ENCODE measurements at regions not wholly inside any gene's neighbourhood (a gene's known extent, or its start where the extent isn't known, plus 50 kb on each side); places are given as distances from the start of the nearest gene placed in this dataset.

DNA sequence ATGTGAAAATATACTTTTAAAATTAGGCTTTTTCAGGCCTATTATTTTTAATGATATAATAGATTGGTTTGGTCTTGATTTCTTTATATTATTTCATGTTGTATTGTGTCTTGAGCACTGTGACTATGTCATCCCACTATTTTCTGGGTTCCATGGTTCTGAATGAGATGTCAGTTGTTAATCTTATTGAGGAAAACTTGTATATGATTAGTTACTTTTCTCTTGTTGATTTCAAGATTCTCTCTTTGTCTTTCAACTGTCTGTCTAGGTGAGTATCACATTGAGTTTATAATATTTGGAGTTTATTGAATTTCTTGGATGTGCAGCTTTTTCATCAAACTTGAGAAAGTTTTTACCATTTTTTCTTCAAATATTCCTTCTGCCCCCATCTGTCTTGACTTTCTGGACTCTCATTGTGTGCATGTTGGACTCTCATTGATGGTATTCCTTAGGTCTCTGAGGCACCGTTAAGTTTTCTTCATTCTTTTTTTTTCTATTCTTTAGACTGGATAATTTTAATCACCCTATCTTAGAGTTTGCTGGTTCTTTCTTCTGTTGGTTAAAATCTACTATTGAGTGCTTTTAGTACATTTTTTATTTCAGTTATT, 175.8 kb downstream of the TMEM167A start:
- Histone ChIP-seq H3K79me2 (ENCODE audit: control insufficient read depth, insufficient read depth, low read length, unreplicated experiment) (no peaks in the 10 kb centered on the region), H3K36me3 (ENCODE audit: insufficient read depth, low read length) (no peaks in the 10 kb centered on the region), H3K4me3 (ENCODE audit: low read depth, low read length) (no peak overlapping the region), H2AFZ (ENCODE audit: low read length, unreplicated experiment) (no peak overlapping the region), H3K4me1 (ENCODE audit: control insufficient read depth, insufficient read depth, low read length, unreplicated experiment) (no peaks in the 10 kb centered on the region), H3K27ac (ENCODE audit: low read depth, low read length) (no peak overlapping the region), H3K27me3 (ENCODE audit: insufficient read depth, low read length) (no peaks in the 10 kb centered on the region; the same call in 1 of the 2 replicates)

DNA sequence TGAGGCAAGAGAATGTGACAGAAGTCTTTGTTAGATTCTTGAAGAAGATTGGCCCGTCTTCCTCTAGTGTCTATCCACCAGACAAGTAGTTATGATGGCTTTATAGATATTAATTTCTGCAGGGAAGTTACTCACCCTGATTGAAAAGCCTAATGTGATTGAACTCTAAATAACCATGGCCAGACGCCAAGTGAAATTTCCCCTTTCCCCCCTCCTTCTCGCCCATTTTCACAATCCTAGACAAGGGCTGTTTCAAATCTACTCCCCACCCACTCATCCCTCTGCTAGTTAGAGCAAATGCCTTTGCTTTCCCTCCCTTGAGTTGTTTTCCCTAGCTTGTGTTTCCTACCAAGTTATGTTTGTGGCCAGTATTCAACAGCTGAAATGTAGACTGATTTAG, 182.5 kb downstream of the TMEM167A start:
- Histone ChIP-seq H2AFZ (ENCODE audit: low read length, unreplicated experiment) (no peak overlapping the region), H3K4me1 (ENCODE audit: control insufficient read depth, insufficient read depth, low read length, unreplicated experiment) (no peaks in the 10 kb centered on the region), H3K27ac (ENCODE audit: low read depth, low read length) (no peak overlapping the region), H3K79me2 (ENCODE audit: control insufficient read depth, insufficient read depth, low read length, unreplicated experiment) (no peaks in the 10 kb centered on the region), H3K4me3 (ENCODE audit: low read depth, low read length) (no peak overlapping the region), H3K27me3 (ENCODE audit: insufficient read depth, low read length) (peaks cover 7% of the 10 kb centered on the region; the same call in 1 of the 2 replicates), H3K36me3 (ENCODE audit: insufficient read depth, low read length) (no peaks in the 10 kb centered on the region)

DNA sequence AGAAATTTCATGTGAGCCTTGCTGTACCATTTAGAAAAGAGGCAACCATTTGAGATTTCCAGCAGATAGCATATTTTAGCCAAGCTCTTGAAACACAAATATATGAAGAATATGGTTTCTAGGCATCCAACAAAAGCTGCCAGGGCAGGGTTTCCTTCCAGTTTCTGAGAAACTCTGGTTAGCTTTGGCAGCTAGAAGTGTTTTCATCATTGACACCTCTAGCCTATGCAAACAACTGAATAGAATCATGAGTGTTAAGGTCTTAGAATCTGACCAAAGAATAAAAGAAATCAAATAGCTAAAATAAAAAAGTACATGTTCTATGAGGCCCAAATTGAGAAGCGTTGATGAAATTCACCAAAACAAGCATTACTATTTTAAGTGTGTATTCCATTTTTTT, 188.1 kb downstream of the TMEM167A start:
- Histone ChIP-seq H3K79me2 (ENCODE audit: control insufficient read depth, insufficient read depth, low read length, unreplicated experiment) (no peaks in the 10 kb centered on the region), H3K4me1 (ENCODE audit: control insufficient read depth, insufficient read depth, low read length, unreplicated experiment) (peaks cover 8% of the 10 kb centered on the region), H3K36me3 (ENCODE audit: insufficient read depth, low read length) (no peaks in the 10 kb centered on the region), H2AFZ (ENCODE audit: low read length, unreplicated experiment) (no peak overlapping the region), H3K27me3 (ENCODE audit: insufficient read depth, low read length) (peaks cover 31% of the 10 kb centered on the region), H3K27ac (ENCODE audit: low read depth, low read length) (no peak overlapping the region), H3K4me3 (ENCODE audit: low read depth, low read length) (no peak overlapping the region)

DNA sequence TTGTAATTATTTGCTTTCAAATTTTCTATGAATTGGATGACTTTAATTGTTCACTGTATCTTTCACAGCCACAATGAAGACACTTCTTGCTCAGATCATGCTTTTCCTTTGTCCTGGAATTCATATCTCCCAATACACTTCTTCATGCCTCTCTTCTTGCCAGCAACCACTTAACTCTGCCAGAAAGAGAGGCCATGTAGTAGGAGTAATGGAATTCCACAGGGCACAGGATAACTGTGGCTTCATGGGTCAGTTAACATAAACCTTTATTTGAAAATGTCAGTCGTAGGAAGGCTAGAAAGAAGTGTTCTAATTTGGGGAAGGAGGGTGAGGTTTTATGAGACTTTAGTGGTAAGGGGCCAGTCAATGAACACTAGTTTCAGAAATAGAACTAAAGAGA, 190.3 kb downstream of the TMEM167A start:
- no peak overlapping the region for H3K4me3 ChIP-seq (ENCODE audit: low read depth, low read length)
- no peak overlapping the region for H2AFZ ChIP-seq (ENCODE audit: low read length, unreplicated experiment)
- no peak overlapping the region for H3K27ac ChIP-seq (ENCODE audit: low read depth, low read length)
- H3K4me1 ChIP-seq (ENCODE audit: control insufficient read depth, insufficient read depth, low read length, unreplicated experiment): peaks cover 8% of the 10 kb centered on the region
- H3K36me3 ChIP-seq (ENCODE audit: insufficient read depth, low read length): no peaks in the 10 kb centered on the region
- H3K79me2 ChIP-seq (ENCODE audit: control insufficient read depth, insufficient read depth, low read length, unreplicated experiment): no peaks in the 10 kb centered on the region
- peaks cover 33% of the 10 kb centered on the region for H3K27me3 ChIP-seq (ENCODE audit: insufficient read depth, low read length)

DNA sequence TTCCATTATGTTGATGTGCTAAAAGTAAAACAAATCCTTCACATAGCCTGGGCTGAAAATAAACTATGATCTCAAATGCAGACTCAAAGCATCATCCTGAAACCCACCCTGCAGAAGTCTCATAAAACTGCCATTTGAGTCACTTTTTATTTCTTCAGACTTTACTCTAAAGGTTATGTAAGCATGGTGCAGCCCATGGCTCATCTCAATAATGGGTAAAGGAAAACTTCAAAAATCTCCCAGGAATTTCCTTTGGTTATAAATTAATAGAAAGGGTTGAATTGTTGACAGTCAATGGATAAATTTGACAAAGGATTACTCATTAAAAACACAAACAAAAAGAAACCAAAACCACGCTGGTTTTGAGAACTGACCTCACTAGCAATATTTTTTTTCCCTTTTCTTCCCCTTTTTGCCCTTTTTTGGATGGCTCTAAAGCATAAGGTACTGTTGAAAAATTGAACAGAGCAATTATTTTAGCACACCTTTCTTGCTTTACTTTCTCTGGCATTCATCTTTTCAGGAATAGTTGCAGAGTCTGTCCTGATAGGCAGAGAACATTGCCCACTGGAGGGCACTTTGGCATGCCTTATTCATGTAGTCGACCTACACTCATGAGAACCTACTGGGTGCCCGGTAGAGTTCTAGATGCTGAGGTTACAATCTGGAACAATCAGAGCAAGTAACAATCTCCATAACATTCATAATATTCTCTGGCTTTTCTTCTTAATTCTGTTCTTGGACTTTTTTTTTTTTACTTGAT, 191.4 kb downstream of the TMEM167A start:
- H3K4me3 ChIP-seq (ENCODE audit: low read depth, low read length): no peak overlapping the region
- H3K27ac ChIP-seq (ENCODE audit: low read depth, low read length): no peak overlapping the region
- peaks cover 33% of the 10 kb centered on the region for H3K27me3 ChIP-seq (ENCODE audit: insufficient read depth, low read length)
- H3K36me3 ChIP-seq (ENCODE audit: insufficient read depth, low read length): no peaks in the 10 kb centered on the region
- peaks cover 8% of the 10 kb centered on the region for H3K4me1 ChIP-seq (ENCODE audit: control insufficient read depth, insufficient read depth, low read length, unreplicated experiment)
- no peak overlapping the region for H2AFZ ChIP-seq (ENCODE audit: low read length, unreplicated experiment)
- no peaks in the 10 kb centered on the region for H3K79me2 ChIP-seq (ENCODE audit: control insufficient read depth, insufficient read depth, low read length, unreplicated experiment)

DNA sequence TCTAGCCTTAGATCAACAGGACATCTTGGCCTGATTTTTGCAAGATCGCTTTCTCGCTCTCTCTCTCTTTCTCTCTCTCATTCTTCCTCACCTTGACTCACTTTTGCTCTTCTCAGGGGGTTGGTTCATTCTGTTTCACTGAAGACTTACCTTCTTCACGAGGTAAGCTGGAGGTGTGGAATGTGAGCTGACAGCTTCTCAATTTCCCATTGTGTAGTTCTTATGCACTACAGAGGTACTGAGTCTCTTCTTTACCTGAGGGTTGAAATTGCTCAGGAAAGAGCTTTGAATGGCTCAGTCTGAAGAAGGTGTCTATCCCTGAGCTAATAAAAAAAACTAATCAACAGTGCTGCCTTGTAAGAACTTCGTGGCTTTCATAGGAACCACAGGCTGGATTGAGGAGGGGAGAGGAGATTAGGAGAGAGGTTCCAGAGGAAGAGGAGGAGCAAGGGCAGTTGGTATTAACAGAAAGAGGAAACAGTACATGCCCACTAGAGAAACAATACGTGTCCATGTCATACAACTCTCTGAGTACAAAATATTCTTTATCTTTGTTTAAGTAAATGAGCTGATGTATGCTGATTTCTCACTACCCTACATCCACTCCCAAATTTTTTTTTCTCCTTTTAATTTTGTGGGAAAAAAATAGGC, 192.2 kb downstream of the TMEM167A start:
- no peak overlapping the region for H2AFZ ChIP-seq (ENCODE audit: low read length, unreplicated experiment)
- no peak overlapping the region for H3K4me3 ChIP-seq (ENCODE audit: low read depth, low read length)

DNA sequence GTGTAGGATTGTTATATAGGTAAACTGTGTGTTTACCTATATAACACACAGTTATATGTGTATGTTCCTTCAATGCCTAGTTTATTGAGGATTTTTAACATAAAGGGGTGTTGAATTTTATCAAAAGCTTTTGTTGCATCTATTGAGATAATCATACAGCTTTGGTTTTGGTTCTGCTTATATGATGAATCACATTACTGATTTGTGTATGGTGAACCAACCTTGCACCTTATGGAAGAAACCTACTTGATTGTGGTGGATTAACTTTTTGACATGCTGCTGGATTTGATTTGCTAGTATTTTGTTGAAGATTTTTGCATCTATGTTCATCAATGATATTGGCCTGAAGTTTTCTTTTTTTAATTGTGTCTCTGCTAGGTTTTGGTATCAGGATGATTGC, 194.9 kb downstream of the TMEM167A start:
- no peak overlapping the region for H3K27ac ChIP-seq (ENCODE audit: low read depth, low read length)
- peaks cover 8% of the 10 kb centered on the region for H3K4me1 ChIP-seq (ENCODE audit: control insufficient read depth, insufficient read depth, low read length, unreplicated experiment)
- H3K36me3 ChIP-seq (ENCODE audit: insufficient read depth, low read length): no peaks in the 10 kb centered on the region
- H3K27me3 ChIP-seq (ENCODE audit: insufficient read depth, low read length): peaks cover 26% of the 10 kb centered on the region
- no peak overlapping the region for H2AFZ ChIP-seq (ENCODE audit: low read length, unreplicated experiment)
- no peak overlapping the region for H3K4me3 ChIP-seq (ENCODE audit: low read depth, low read length)
- H3K79me2 ChIP-seq (ENCODE audit: control insufficient read depth, insufficient read depth, low read length, unreplicated experiment): no peaks in the 10 kb centered on the region

More for the DNA sequence above, 192.2 kb downstream of the TMEM167A start:
- no peaks in the 10 kb centered on the region for H3K36me3 ChIP-seq (ENCODE audit: insufficient read depth, low read length)
- no peak overlapping the region for H3K27ac ChIP-seq (ENCODE audit: low read depth, low read length)
- peaks cover 33% of the 10 kb centered on the region for H3K27me3 ChIP-seq (ENCODE audit: insufficient read depth, low read length)
- peaks cover 8% of the 10 kb centered on the region for H3K4me1 ChIP-seq (ENCODE audit: control insufficient read depth, insufficient read depth, low read length, unreplicated experiment)
- H3K79me2 ChIP-seq (ENCODE audit: control insufficient read depth, insufficient read depth, low read length, unreplicated experiment): no peaks in the 10 kb centered on the region

DNA sequence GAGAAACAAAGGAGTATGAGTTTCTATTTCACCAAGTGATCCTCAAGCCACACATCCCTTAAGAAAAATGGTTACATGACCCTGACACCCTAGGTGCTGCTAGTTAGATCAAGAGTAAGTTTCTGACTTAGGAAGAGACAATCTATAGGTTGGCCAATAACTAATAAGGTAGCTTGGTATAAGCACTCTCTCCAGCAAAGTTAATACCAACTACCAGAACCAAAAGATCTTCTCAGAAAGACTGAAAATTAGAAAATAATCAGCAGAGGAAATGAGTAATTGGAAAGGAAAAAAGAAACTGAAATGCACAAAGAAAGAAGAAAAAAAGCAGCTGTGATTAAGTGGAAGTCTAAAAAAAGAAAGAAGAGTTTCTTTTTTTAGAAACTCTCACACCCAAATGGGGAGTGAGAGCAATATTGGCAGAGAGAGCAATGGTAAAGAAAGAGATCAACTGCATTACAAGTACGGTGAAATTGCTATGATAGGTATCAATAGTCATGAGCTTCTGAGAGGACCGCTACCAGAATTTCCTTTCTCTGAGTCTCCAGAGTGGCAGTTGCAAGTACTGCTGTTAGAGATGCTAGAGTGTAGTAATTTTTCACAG, 195.5 kb downstream of the TMEM167A start:
- Histone ChIP-seq H3K4me3 (ENCODE audit: low read depth, low read length) (no peak overlapping the region), H3K36me3 (ENCODE audit: insufficient read depth, low read length) (no peaks in the 10 kb centered on the region), H2AFZ (ENCODE audit: low read length, unreplicated experiment) (no peak overlapping the region), H3K27ac (ENCODE audit: low read depth, low read length) (no peak overlapping the region), H3K79me2 (ENCODE audit: control insufficient read depth, insufficient read depth, low read length, unreplicated experiment) (no peaks in the 10 kb centered on the region), H3K27me3 (ENCODE audit: insufficient read depth, low read length) (peaks cover 21% of the 10 kb centered on the region), H3K4me1 (ENCODE audit: control insufficient read depth, insufficient read depth, low read length, unreplicated experiment) (peaks cover 8% of the 10 kb centered on the region)

DNA sequence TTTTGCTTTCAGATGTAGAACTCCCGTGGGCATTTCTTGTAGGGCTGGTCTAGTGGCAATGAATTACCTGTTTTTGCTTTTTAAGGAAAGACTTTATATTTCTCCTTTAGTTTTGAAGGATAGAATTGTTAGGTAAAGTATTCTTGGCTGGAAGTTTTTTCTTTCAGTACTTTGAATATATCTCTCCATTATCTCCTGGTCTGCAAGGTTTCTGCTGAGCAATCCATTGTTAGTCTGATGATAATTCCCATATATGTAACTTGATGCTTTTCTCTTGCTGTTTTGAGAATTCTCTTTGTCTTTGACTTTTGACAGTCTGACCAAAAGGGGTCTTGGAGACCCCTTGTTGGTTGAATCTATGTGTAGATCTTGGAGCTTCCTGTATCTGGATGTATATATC, 198.1 kb downstream of the TMEM167A start:
- H3K79me2 ChIP-seq (ENCODE audit: control insufficient read depth, insufficient read depth, low read length, unreplicated experiment): no peaks in the 10 kb centered on the region
- no peak overlapping the region for H3K27ac ChIP-seq (ENCODE audit: low read depth, low read length)
- no peak overlapping the region for H2AFZ ChIP-seq (ENCODE audit: low read length, unreplicated experiment)
- no peaks in the 10 kb centered on the region for H3K4me1 ChIP-seq (ENCODE audit: control insufficient read depth, insufficient read depth, low read length, unreplicated experiment)
- H3K36me3 ChIP-seq (ENCODE audit: insufficient read depth, low read length): no peaks in the 10 kb centered on the region
- H3K27me3 ChIP-seq (ENCODE audit: insufficient read depth, low read length): peaks cover 10% of the 10 kb centered on the region
- no peak overlapping the region for H3K4me3 ChIP-seq (ENCODE audit: low read depth, low read length)

DNA sequence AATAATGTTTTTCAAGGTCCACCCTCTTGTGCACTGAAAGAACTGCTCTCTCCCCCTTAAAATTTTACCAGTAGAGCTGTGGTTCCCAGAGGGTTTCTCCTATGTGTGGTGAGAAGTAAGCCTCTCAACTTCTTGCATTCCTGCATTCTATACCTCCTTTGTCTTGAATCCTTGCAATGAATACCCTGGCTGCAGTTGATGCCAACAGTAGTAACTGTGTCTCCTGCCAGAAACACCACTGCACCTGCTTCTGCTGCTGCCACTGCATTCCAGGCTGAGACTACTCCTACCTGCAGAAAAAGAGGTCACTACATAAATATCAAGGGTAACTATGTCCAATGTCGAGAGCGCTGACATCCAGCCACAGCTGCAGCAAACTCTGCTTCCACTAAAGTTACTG, 203.7 kb downstream of the TMEM167A start:
- Histone ChIP-seq H3K79me2 (ENCODE audit: control insufficient read depth, insufficient read depth, low read length, unreplicated experiment) (no peaks in the 10 kb centered on the region), H3K27me3 (ENCODE audit: insufficient read depth, low read length) (no peaks in the 10 kb centered on the region), H3K36me3 (ENCODE audit: insufficient read depth, low read length) (no peaks in the 10 kb centered on the region), H2AFZ (ENCODE audit: low read length, unreplicated experiment) (no peak overlapping the region), H3K4me1 (ENCODE audit: control insufficient read depth, insufficient read depth, low read length, unreplicated experiment) (no peaks in the 10 kb centered on the region), H3K4me3 (ENCODE audit: low read depth, low read length) (no peak overlapping the region), H3K27ac (ENCODE audit: low read depth, low read length) (no peak overlapping the region)

All from ACC112 (cell line).